ENCODE measurements at regions not wholly inside any gene's neighbourhood (a gene's known extent, or its start where the extent isn't known, plus 50 kb on each side); places are given as distances from the start of the nearest gene placed in this dataset.
A peak's percentile ranks its signal among the peaks of the same experiment; 100 is the strongest.

GRCh38 chr1:39154553-39155421 lies 49.7 kb upstream of the MACF1 start:
- H3K4me3 ChIP-seq (ENCODE audit: low read depth in 1 of 2, low read length in 2 of 2), result no peak overlapping the region
- H3K9me3 ChIP-seq (ENCODE audit: control insufficient read depth in 1 of 2, low read length in 2 of 2), result no peaks in the 10 kb centered on the region

More at GRCh38 chr1:39154553-39155421, 49.7 kb upstream of the MACF1 start:
- Histone ChIP-seq H3K4me1 (ENCODE audit: control insufficient read depth in 1 of 2, insufficient read depth in 2 of 2, low read length in 2 of 2) (peaks cover 19 to 55% of the 10 kb centered on the region in 2 donors), H3K36me3 (ENCODE audit: control insufficient read depth in 1 of 2, insufficient read depth in 2 of 2, low read length in 2 of 2) (no peaks in the 10 kb centered on the region), H3K27ac (ENCODE audit: low read length) (peak overlapping the region; percentile 61), H3K27me3 (ENCODE audit: low read depth, low read length) (no peaks in the 10 kb centered on the region)

All from muscle layer of duodenum (tissue), 2 donors.